Activated T-cell treated with anti-CD3 and anti-CD28 coated beads, Interleukin-2, amount 50 U/mL, for 72 hours (primary cell): ENCODE measurements at regions not wholly inside any gene's neighbourhood (a gene's known extent, or its start where the extent isn't known, plus 50 kb on each side); places are given as distances from the start of the nearest gene placed in this dataset.
A peak's percentile ranks its signal among the peaks of the same experiment; 100 is the strongest.
"Not testable (repeated sequence)": the region's sequence is repeated elsewhere in the genome, so short reads cannot be mapped to it uniquely, and the experiment has no call there.

Experiments used
- ATAC-seq, 2 donors: fragments of 150-1000 bp; cut with Tn5 transposase; replicated peaks in 1 of 2; 2 replicates each; pipeline ENCODE4 v1.10.0; 2021; ENCODE audit warnings: moderate library complexity in 2 of 2, mild to moderate bottlenecking in 1 of 2
- DNase-seq, 2 donors: peaks; one replicate each; pipeline ENCODE4 v3.0.0; 2021 to 2022; ENCODE audit warnings: mixed read lengths in 1 of 2
- H3K27ac Mint-ChIP-seq: one replicate; pipeline ENCODE4 v1.8.0; 2022; ENCODE audit warnings: mild to moderate bottlenecking, moderate library complexity, mixed read lengths
- H3K27me3 Mint-ChIP-seq: one replicate; pipeline ENCODE4 v1.8.0; 2022; ENCODE audit warnings: low read depth, mixed read lengths
- H3K36me3 Mint-ChIP-seq, 2 donors: one replicate each; pipeline ENCODE4 v1.8.0; 2022; ENCODE audit warnings: mixed read lengths in 2 of 2, mild to moderate bottlenecking in 1 of 2; ENCODE audit not compliant: insufficient read depth in 2 of 2
- H3K4me1 Mint-ChIP-seq: one replicate; pipeline ENCODE4 v1.8.0; 2022; ENCODE audit warnings: low read depth, mixed read lengths
- H3K4me3 Mint-ChIP-seq, 2 donors: one replicate each; pipeline ENCODE4 v1.8.0; 2022; ENCODE audit warnings: mild to moderate bottlenecking in 2 of 2, mixed read lengths in 2 of 2, moderate library complexity in 2 of 2
- H3K9me3 Mint-ChIP-seq, 2 donors: one replicate each; pipeline ENCODE4 v1.8.0; 2022; ENCODE audit warnings: mixed read lengths in 2 of 2

- no peaks in the 10 kb centered on the region for H3K36me3 Mint-ChIP-seq
Observed at GRCh38 chr7:65247491-65247890, 126.2 kb upstream of the ZNF92 start.

DNA sequence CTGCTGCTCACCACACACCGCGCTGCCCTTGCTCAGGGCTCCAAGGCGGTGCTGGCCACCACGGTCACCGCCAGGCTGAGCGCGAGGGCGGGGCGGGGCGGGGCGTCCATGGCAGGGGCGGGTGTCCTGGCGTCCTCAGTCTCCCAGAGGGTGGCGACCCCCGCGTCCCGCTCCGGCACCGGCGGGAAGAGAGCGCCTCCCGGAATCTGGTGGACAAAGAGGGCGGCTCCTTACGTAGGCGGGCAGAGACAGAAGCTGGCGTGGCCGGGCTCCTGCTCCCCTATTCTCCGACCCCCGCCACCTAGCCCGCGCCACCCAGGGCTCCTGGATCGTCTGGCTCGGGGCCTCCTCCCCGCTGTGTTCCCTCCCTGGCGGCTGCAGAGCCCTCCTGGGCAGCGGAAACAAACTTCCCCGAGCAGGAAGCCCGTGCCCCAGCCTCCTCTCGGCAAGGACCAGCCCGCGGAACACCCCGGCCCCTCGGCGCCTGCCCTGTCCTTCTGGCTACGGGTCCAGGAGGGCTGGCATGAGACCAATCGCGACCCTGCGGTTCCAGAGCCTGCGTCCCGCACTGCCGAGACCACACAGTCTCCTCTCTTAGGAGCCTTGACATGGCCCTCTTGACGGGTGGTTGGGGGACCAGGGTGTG is 133.8 kb upstream of the ZNF92 start:
- H3K4me3 Mint-ChIP-seq: peak overlapping the region; percentile 74 to 84
- H3K27ac Mint-ChIP-seq: no peak overlapping the region
- H3K27me3 Mint-ChIP-seq: peaks cover 46% of the 10 kb centered on the region
- no peaks in the 10 kb centered on the region for H3K36me3 Mint-ChIP-seq
- ATAC-seq (peak; percentile 46 to 64), DNase-seq (peak; percentile 6 to 20)
- no peaks in the 10 kb centered on the region for H3K9me3 Mint-ChIP-seq
- H3K4me1 Mint-ChIP-seq: no peaks in the 10 kb centered on the region

More at GRCh38 chr7:65247491-65247890, 126.2 kb upstream of the ZNF92 start:
- Mint-ChIP-seq H3K27me3 (peaks cover 18% of the 10 kb centered on the region), H3K27ac (no peak overlapping the region), H3K4me3 (no peak overlapping the region), H3K4me1 (no peaks in the 10 kb centered on the region), H3K9me3 (no peaks in the 10 kb centered on the region)
- DNase-seq (no peak), ATAC-seq (no peak)

- Mint-ChIP-seq H3K36me3 (no peaks in the 10 kb centered on the region), H3K4me1 (no peaks in the 10 kb centered on the region), H3K4me3 (peak overlapping the region; percentile 22 to 55), H3K9me3 (no peaks in the 10 kb centered on the region), H3K27me3 (peaks cover 46% of the 10 kb centered on the region), H3K27ac (no peak overlapping the region)
- ATAC-seq (no peak), DNase-seq (no peak)
Observed at GRCh38 chr7:65239324-65239706, 134.3 kb upstream of the ZNF92 start.

GRCh38 chr7:65238785-65239184 is 134.9 kb upstream of the ZNF92 start:
- Mint-ChIP-seq H3K27me3 (peaks cover 46% of the 10 kb centered on the region), H3K36me3 (no peaks in the 10 kb centered on the region), H3K9me3 (no peaks in the 10 kb centered on the region), H3K4me3 (no peak overlapping the region), H3K27ac (no peak overlapping the region), H3K4me1 (peaks cover 5% of the 10 kb centered on the region)
- DNase-seq (no peak), ATAC-seq (no peak)

DNA sequence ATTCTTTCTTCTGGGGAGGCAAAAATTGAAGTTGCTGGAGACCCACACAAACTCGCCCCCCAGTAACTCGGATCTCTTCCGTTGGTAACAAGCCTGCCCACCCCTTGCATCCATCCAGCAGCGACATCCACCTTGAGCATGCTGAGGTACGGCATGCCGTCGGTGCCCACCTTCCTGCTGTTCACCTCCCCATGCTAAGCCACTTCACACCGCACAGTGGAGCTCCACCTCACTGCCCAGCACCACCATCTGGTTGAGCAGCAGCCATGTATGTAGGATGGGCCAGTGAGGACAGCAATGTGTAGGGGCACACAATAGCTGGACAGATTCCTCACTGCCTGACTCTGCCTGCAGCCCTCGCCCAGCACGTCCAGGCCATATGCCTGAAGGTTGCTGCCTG is 138.1 kb upstream of the ZNF92 start:
- Mint-ChIP-seq H3K4me1 (peaks cover 6% of the 10 kb centered on the region), H3K4me3 (no peak overlapping the region), H3K9me3 (no peaks in the 10 kb centered on the region), H3K36me3 (no peaks in the 10 kb centered on the region), H3K27me3 (peaks cover 31% of the 10 kb centered on the region), H3K27ac (no peak overlapping the region)
- DNase-seq (no peak), ATAC-seq (no peak)

DNA sequence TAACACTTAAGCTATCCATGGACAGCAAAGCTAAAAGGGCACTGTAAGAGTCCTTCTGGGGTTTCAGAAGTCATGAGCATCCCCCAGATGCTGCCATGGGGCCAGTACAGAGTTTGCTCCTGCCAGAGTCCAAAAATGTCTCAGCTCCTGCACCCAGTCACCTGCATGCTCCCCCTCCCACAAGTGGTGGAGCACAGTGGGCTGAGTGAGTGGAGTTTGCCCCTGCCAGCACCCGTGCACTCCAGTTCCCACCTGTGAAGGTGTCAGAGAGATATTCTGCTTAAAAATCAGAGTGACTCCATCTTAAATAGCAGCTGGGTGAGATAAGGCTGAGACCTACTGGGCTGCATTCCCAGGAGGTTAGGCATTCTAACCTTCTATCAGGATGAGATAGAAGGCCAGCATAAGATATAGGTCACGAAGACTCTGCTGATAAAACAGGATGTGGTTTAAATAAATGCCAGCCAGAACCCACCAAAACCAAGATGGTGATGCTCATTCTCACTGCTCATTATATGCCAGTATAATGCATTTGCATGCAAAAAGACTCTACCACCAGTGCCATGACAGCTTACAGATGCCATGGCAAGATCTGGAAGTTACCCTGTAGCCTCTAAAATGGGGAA is 140.1 kb upstream of the ZNF92 start:
- DNase-seq (no peak), ATAC-seq (peak in 1 of 2 donors; percentile 50)
- no peak overlapping the region for H3K27ac Mint-ChIP-seq
- H3K4me3 Mint-ChIP-seq: no peak overlapping the region
- H3K9me3 Mint-ChIP-seq: no peaks in the 10 kb centered on the region
- no peaks in the 10 kb centered on the region for H3K36me3 Mint-ChIP-seq
- H3K27me3 Mint-ChIP-seq: peaks cover 17% of the 10 kb centered on the region
- H3K4me1 Mint-ChIP-seq: peaks cover 6% of the 10 kb centered on the region

DNA sequence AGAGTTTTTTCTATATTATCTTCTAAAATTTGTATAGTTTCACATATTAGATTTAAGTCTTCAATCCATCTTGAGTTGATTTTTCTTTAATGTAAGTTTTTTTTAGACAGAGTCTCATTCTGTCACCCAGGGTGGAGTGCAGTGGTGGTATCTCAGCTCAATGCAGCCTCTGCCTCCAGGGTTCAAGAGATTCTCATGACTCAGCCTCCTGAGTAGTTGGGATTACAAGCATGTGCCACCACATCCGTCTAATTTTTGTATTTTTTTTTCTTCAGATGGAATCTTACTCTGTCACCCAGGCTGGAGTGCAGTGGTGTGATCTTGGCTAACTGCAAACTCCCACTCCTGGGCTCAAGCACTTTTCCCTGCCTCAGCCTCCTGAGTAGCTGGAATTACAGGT is 143.4 kb upstream of the ZNF92 start:
- peaks cover 6% of the 10 kb centered on the region for H3K4me1 Mint-ChIP-seq
- H3K4me3 Mint-ChIP-seq: no peak overlapping the region
- ATAC-seq (no peak), DNase-seq (no peak)
- no peaks in the 10 kb centered on the region for H3K27me3 Mint-ChIP-seq
- no peaks in the 10 kb centered on the region for H3K36me3 Mint-ChIP-seq
- no peak overlapping the region for H3K27ac Mint-ChIP-seq
- no peaks in the 10 kb centered on the region for H3K9me3 Mint-ChIP-seq

GRCh38 chr7:65225422-65226006 is 148.1 kb upstream of the ZNF92 start:
- no peaks in the 10 kb centered on the region for H3K9me3 Mint-ChIP-seq
- no peaks in the 10 kb centered on the region for H3K36me3 Mint-ChIP-seq
- ATAC-seq (peak; percentile 23 to 62), DNase-seq (no peak)
- H3K27me3 Mint-ChIP-seq: no peaks in the 10 kb centered on the region
- H3K4me3 Mint-ChIP-seq: no peak overlapping the region
- peaks cover 9% of the 10 kb centered on the region for H3K4me1 Mint-ChIP-seq
- no peak overlapping the region for H3K27ac Mint-ChIP-seq

GRCh38 chr7:65222655-65223054 is 151.0 kb upstream of the ZNF92 start:
- DNase-seq (no peak), ATAC-seq (no peak)
- peaks cover 9% of the 10 kb centered on the region for H3K4me1 Mint-ChIP-seq
- no peaks in the 10 kb centered on the region for H3K36me3 Mint-ChIP-seq
- no peaks in the 10 kb centered on the region for H3K27me3 Mint-ChIP-seq
- H3K4me3 Mint-ChIP-seq: no peak overlapping the region
- no peaks in the 10 kb centered on the region for H3K9me3 Mint-ChIP-seq
- no peak overlapping the region for H3K27ac Mint-ChIP-seq

DNA sequence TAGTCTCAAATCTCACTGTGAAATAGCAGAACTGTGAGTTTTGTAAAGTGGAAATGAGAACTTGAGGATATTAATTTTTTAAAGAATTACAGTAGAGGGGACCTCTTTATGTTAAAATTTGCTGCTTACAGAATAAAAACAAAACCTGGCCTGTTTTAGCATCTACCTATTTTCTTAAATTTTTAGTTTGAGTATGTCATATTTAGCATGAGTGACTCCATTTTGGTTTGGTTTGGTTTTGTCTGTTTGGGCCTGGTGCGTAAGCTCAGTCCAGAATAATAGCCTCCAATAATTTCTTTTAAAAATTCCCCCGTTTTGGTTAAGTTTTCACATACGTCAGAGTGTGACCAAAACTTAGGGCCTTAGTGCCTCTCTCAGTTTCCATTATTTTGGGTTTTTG is 152.0 kb upstream of the ZNF92 start:
- no peak for ATAC-seq
- Mint-ChIP-seq H3K27me3 (no peaks in the 10 kb centered on the region), H3K9me3 (no peaks in the 10 kb centered on the region), H3K27ac (no peak overlapping the region), H3K4me1 (peaks cover 9% of the 10 kb centered on the region), H3K36me3 (no peaks in the 10 kb centered on the region), H3K4me3 (no peak overlapping the region)
- no peak for DNase-seq

DNA sequence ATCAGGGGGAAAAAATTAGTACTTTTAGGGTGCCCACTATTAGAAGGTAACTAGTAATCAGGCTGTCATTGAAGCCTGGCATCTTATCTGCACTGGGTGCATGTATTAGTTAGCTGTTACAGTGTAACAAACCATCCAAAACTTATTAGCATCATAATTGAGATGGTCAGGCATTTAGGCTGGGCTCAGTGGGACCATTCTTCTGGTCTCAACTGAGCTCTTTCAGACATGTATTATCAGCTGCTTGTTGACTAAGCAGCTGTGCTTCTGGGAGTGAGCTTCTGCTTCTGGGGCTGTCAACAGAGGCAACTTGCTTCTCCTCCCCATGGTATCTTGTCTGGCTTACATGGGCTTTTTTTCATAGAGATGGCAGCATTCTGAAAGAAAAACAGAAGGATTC is 154.0 kb upstream of the ZNF92 start:
- DNase-seq (no peak), ATAC-seq (no peak)
- Mint-ChIP-seq H3K9me3 (no peaks in the 10 kb centered on the region), H3K36me3 (no peaks in the 10 kb centered on the region), H3K27ac (no peak overlapping the region), H3K4me3 (no peak overlapping the region), H3K4me1 (peaks cover 9% of the 10 kb centered on the region), H3K27me3 (no peaks in the 10 kb centered on the region)

- ATAC-seq (peak; percentile 60 to 75), DNase-seq (peak; percentile 66 to 71)
- Mint-ChIP-seq H3K27ac (no peak overlapping the region), H3K9me3 (no peaks in the 10 kb centered on the region), H3K4me3 (peak overlapping the region; percentile 1 to 49), H3K36me3 (no peaks in the 10 kb centered on the region), H3K4me1 (peaks cover 9% of the 10 kb centered on the region), H3K27me3 (no peaks in the 10 kb centered on the region)
Observed at GRCh38 chr7:65216469-65216868, 157.2 kb upstream of the ZNF92 start.

- DNase-seq, H3K4me1 Mint-ChIP-seq, H3K36me3 Mint-ChIP-seq, H3K4me3 Mint-ChIP-seq, H3K27ac Mint-ChIP-seq, ATAC-seq, H3K9me3 Mint-ChIP-seq, H3K27me3 Mint-ChIP-seq: not testable (repeated sequence)
Observed at GRCh38 chr7:65213260-65213659, 160.4 kb upstream of the ZNF92 start.

DNA sequence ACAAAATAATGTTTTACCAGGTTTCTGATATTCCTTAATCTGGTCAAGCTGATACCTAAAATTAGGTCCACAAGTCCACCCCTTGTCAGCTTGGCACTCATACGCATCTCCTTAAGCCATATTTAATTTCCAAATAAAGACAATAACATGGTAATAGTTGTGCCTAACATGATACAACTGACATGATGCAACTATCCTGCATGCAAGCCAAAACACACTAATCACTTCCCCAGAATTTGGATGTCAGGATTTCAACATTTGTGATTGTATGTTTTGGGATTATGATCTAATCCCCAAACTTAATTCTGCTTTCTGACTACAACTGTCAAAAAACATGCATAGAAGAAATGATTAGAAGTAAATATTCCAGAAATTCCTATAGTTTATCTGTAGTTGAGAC is 174.4 kb upstream of the ZNF92 start:
- not testable (repeated sequence) for DNase-seq, H3K27ac Mint-ChIP-seq, H3K36me3 Mint-ChIP-seq, H3K9me3 Mint-ChIP-seq, H3K4me3 Mint-ChIP-seq, H3K27me3 Mint-ChIP-seq, H3K4me1 Mint-ChIP-seq, ATAC-seq
